ENCODE measurements at regions not wholly inside any gene's neighbourhood (a gene's known extent, or its start where the extent isn't known, plus 50 kb on each side); places are given as distances from the start of the nearest gene placed in this dataset.

DNA sequence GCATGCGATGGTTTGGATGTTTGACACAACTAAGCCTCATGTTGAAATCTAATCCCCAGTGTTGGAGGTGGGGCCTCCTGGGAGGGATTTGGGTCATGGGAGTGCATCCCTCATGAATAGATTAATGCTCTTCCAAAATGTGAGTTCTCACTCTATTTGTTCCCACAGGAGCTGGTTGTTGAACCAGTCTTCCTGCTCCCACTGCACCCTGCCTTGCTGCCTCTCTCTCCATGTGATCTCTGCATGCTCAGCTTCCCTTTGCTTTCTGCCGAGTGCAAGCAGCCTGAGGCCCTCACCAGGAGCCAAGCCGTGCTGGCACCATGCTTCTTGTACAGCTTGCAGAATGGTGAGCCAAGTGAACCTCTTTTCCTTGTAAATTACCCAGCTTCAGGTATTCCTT lies 206.8 kb downstream of the VAPA start:
- TF ChIP-seq CREB1 (IDR thresholded peaks at IDR 0.05; ENCODE audit: low read depth) = no peak
- no peak for TF ChIP-seq NFIC (IDR thresholded peaks at IDR 0.05)
- TF ChIP-seq, protein P1, sequence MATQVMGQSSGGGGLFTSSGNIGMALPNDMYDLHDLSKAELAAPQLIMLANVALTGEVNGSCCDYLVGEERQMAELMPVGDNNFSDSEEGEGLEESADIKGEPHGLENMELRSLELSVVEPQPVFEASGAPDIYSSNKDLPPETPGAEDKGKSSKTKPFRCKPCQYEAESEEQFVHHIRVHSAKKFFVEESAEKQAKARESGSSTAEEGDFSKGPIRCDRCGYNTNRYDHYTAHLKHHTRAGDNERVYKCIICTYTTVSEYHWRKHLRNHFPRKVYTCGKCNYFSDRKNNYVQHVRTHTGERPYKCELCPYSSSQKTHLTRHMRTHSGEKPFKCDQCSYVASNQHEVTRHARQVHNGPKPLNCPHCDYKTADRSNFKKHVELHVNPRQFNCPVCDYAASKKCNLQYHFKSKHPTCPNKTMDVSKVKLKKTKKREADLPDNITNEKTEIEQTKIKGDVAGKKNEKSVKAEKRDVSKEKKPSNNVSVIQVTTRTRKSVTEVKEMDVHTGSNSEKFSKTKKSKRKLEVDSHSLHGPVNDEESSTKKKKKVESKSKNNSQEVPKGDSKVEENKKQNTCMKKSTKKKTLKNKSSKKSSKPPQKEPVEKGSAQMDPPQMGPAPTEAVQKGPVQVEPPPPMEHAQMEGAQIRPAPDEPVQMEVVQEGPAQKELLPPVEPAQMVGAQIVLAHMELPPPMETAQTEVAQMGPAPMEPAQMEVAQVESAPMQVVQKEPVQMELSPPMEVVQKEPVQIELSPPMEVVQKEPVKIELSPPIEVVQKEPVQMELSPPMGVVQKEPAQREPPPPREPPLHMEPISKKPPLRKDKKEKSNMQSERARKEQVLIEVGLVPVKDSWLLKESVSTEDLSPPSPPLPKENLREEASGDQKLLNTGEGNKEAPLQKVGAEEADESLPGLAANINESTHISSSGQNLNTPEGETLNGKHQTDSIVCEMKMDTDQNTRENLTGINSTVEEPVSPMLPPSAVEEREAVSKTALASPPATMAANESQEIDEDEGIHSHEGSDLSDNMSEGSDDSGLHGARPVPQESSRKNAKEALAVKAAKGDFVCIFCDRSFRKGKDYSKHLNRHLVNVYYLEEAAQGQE (IDR thresholded peaks at IDR 0.05; ENCODE audit: low read depth) = no peak

DNA sequence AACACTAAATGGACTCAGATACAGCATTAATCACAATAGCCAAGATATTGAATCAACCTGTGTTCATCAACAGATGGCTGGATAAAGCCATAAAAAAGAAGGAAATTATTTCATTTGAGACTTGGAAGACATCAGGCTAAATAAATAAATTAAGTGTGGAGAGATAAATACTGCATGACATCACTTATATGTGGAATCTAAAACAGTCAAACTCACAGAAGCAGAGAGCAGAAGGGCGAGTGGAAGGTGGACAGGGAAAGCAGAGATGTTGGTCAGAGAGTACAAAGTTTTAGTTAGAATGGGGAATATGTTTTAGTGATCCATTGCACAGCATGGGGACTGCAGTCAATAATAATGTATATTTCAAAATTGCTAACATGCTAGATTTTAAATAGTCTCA lies 207.2 kb downstream of the VAPA start:
- TF ChIP-seq CEBPB (IDR thresholded peaks at IDR 0.05) (no peak), NFIC (IDR thresholded peaks at IDR 0.05) (no peak), YY1 (IDR thresholded peaks at IDR 0.05; ENCODE audit: low read depth) (no peak), FOXM1 (IDR thresholded peaks at IDR 0.05; ENCODE audit: borderline replicate concordance, low read depth) (no peak), TEAD4 (IDR thresholded peaks at IDR 0.05) (no peak), CREB1 (IDR thresholded peaks at IDR 0.05; ENCODE audit: low read depth) (no peak), EP300 (IDR thresholded peaks at IDR 0.05; ENCODE audit: borderline replicate concordance) (no peak), TAF1 (IDR thresholded peaks at IDR 0.05; ENCODE audit: low read depth) (no peak), RAD21 (IDR thresholded peaks at IDR 0.05; ENCODE audit: low read depth) (no peak), EGR1 (IDR thresholded peaks at IDR 0.05) (no peak), ZBTB7A (IDR thresholded peaks at IDR 0.05; ENCODE audit: low read depth) (no peak), TCF12 (IDR thresholded peaks at IDR 0.05; ENCODE audit: low read depth) (no peak)
- TF ChIP-seq, protein P2, sequence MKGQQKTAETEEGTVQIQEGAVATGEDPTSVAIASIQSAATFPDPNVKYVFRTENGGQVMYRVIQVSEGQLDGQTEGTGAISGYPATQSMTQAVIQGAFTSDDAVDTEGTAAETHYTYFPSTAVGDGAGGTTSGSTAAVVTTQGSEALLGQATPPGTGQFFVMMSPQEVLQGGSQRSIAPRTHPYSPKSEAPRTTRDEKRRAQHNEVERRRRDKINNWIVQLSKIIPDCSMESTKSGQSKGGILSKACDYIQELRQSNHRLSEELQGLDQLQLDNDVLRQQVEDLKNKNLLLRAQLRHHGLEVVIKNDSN (IDR thresholded peaks at IDR 0.05) = no peak
- TF ChIP-seq, protein P1 (IDR thresholded peaks at IDR 0.05; ENCODE audit: low read depth) = no peak
- TF ChIP-seq, protein P3, sequence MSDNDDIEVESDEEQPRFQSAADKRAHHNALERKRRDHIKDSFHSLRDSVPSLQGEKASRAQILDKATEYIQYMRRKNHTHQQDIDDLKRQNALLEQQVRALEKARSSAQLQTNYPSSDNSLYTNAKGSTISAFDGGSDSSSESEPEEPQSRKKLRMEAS (IDR thresholded peaks at IDR 0.05) = no peak

DNA sequence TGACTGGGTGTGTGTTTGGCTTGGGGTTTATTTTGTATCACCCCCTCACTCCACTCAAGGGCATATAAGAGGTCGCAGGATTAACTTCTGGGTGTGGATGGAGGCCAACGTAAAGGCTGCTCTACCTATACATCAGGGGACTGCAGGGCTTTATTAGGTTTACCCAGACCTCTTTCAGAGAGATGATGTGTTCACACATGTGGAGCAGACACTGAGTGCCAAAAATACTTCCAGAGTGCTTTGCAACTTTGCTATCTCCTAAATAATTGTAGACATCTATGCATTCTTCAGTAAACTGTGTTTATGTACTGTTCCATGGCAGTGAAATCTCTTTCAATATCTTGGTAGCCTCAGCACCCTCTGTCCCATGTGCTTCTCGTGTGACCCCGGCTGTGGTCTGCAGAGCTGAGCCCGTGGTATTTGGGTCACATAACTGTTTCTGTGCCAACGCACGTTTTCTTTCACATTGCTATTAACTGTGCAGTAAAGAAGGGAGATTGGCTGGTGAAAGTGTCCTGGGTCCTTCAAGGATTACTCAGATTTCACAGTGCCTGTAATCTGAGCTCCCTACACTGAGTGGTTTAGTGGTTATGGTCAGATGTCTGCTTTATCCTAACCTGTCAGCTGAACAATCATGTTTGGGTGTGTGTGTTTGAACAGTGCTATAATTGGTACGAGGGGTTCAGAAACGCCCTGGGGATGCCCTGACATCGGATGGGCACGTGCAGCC lies 208.1 kb downstream of the VAPA start:
- TF ChIP-seq FOXM1 (IDR thresholded peaks at IDR 0.05; ENCODE audit: borderline replicate concordance, low read depth) (no peak), CREB1 (IDR thresholded peaks at IDR 0.05; ENCODE audit: low read depth) (no peak), TCF12 (IDR thresholded peaks at IDR 0.05; ENCODE audit: low read depth) (no peak; the same call in 1 of the 2 replicates), CEBPB (IDR thresholded peaks at IDR 0.05) (no peak), TEAD4 (IDR thresholded peaks at IDR 0.05) (peak; percentile 68), RAD21 (IDR thresholded peaks at IDR 0.05; ENCODE audit: low read depth) (peak; percentile 2; the same call in 1 of the 2 replicates), EP300 (IDR thresholded peaks at IDR 0.05; ENCODE audit: borderline replicate concordance) (peak; percentile 63; the same call in 1 of the 2 replicates), TAF1 (IDR thresholded peaks at IDR 0.05; ENCODE audit: low read depth) (no peak), EGR1 (IDR thresholded peaks at IDR 0.05) (no peak), ZBTB7A (IDR thresholded peaks at IDR 0.05; ENCODE audit: low read depth) (0 out of 2 replicates have a peak, but pooled peaks have one; percentile 31), YY1 (IDR thresholded peaks at IDR 0.05; ENCODE audit: low read depth) (no peak), NFIC (IDR thresholded peaks at IDR 0.05) (peak; percentile 72)
- TF ChIP-seq, protein P3 (IDR thresholded peaks at IDR 0.05) = 0 out of 2 replicates have a peak, but pooled peaks have one; percentile 18
- TF ChIP-seq, protein P2 (IDR thresholded peaks at IDR 0.05) = 0 out of 2 replicates have a peak, but pooled peaks have one; percentile 25
- TF ChIP-seq, protein P1 (IDR thresholded peaks at IDR 0.05; ENCODE audit: low read depth) = no peak

Data from Ishikawa (cell line).